NCI-H1417 (cell line): ENCODE measurements at regions not wholly inside any gene's neighbourhood (a gene's known extent, or its start where the extent isn't known, plus 50 kb on each side); places are given as distances from the start of the nearest gene placed in this dataset.
"Not testable (repeated sequence)": the region's sequence is repeated elsewhere in the genome, so short reads cannot be mapped to it uniquely, and the experiment has no call there.

Experiments
- DNase-seq, 3 experiments: peaks; one replicate each; lab custom pipeline; 2025; lab: John Stamatoyannopoulos, UW

- no peak for DNase-seq
These were observed 105.5 kb downstream of the KPNA2 start for GRCh38 chr17:68141050-68141449.

GRCh38 chr17:68142595-68142994 lies 105.2 kb upstream of the AMZ2 start:
- no peak for DNase-seq

GRCh38 chr17:68143425-68143824 lies 104.4 kb upstream of the AMZ2 start:
- no peak for DNase-seq

GRCh38 chr17:68145088-68145487 lies 102.8 kb upstream of the AMZ2 start:
- no peak for DNase-seq

- no peak for DNase-seq
These were observed 98.9 kb upstream of the AMZ2 start for GRCh38 chr17:68148936-68149335.

GRCh38 chr17:68152161-68152571 lies 95.7 kb upstream of the AMZ2 start:
- no peak for DNase-seq

GRCh38 chr17:68155692-68156091 lies 92.2 kb upstream of the AMZ2 start:
- DNase-seq = no peak

GRCh38 chr17:68161644-68162428 lies 86.0 kb upstream of the AMZ2 start:
- DNase-seq = no peak

GRCh38 chr17:68168273-68169164 lies 79.3 kb upstream of the AMZ2 start:
- DNase-seq = not testable (repeated sequence)

- not testable (repeated sequence) for DNase-seq
These were observed 78.5 kb upstream of the AMZ2 start for GRCh38 chr17:68169165-68169821.

GRCh38 chr17:68169840-68170239 lies 78.0 kb upstream of the AMZ2 start:
- no peak for DNase-seq

GRCh38 chr17:68170246-68170645 lies 77.6 kb upstream of the AMZ2 start:
- no peak for DNase-seq

GRCh38 chr17:68172461-68172954 lies 75.3 kb upstream of the AMZ2 start:
- peak; percentile 61 to 80 (median 73) for DNase-seq

- DNase-seq = no peak
These were observed 72.4 kb upstream of the AMZ2 start for GRCh38 chr17:68175416-68175815.

- no peak for DNase-seq
These were observed 71.9 kb upstream of the AMZ2 start for GRCh38 chr17:68175905-68176304.

- peak in 1 of 3 experiments; percentile 8 for DNase-seq
These were observed 71.1 kb upstream of the AMZ2 start for GRCh38 chr17:68176718-68177117.

- DNase-seq = no peak
These were observed 69.0 kb upstream of the AMZ2 start for GRCh38 chr17:68178831-68179230.

- peak in 2 of 3 experiments; percentile 3 to 29 for DNase-seq
These were observed 68.5 kb upstream of the AMZ2 start for GRCh38 chr17:68179236-68179925.

GRCh38 chr17:68179926-68180285 lies 67.9 kb upstream of the AMZ2 start:
- no peak for DNase-seq

- DNase-seq = no peak
These were observed 65.9 kb upstream of the AMZ2 start for GRCh38 chr17:68182011-68182306.

GRCh38 chr17:68182940-68183551 lies 64.8 kb upstream of the AMZ2 start:
- DNase-seq = no peak
